ENCODE measurements at regions not wholly inside any gene's neighbourhood (a gene's known extent, or its start where the extent isn't known, plus 50 kb on each side); places are given as distances from the start of the nearest gene placed in this dataset.

DNA sequence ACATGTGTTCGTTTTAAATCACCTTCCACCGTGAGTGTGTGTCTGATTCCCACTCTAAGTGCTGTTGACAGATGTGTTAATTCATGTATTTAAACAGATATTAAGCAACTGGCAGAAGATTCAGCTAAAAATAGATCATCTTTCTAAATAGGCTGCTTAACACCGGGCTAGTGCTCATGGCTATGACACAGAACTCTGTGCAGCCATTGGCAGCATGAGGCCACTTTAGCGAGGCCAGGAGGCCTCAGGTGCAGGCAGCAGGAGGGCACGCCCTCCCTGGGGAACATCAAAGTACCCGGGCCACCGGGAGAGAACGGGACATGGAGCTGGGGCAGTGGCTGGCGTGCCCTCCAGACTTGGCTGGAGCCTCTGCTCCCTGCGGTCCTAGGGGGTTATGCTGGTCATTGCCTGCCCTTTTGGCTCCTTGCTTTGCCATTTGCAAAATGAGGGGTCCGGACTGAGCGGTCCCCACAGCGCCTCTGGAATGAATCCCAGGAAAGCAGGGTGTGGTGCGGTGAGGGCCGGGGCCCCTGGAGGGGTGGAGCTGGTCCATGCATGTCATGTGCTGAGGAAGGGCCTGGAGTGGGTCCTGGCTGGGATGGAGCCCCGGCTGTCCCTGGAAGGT lies 62.8 kb upstream of the HDAC4 start:
- no peak overlapping the region for H3K4me3 ChIP-seq (replicated peaks; ENCODE audit: insufficient read depth, low read length)
- no peaks in the 10 kb centered on the region for H3K27me3 ChIP-seq (ENCODE audit: insufficient read depth, poor library complexity, severe bottlenecking)
- DNase-seq (ENCODE audit: low read depth in 1 of 2, low spot score in 1 of 2): no peak
- no peak overlapping the region for H3K27ac ChIP-seq (replicated peaks)
- TF ChIP-seq POLR2AphosphoS5 (IDR thresholded peaks at IDR 0.05; ENCODE audit: low read depth) (no peak), CTCF (IDR thresholded peaks at IDR 0.05; ENCODE audit: insufficient read depth, low read length) (no peak), REST (IDR thresholded peaks at IDR 0.05; ENCODE audit: insufficient replicate concordance, low read depth) (no peak), SPI1 (IDR thresholded peaks at IDR 0.05; ENCODE audit: borderline replicate concordance, low read depth) (no peak), GABPA (IDR thresholded peaks at IDR 0.05; ENCODE audit: low read depth) (no peak)

- Histone ChIP-seq H3K27me3 (ENCODE audit: insufficient read depth, poor library complexity, severe bottlenecking) (no peaks in the 10 kb centered on the region), H3K4me3 (replicated peaks; ENCODE audit: insufficient read depth, low read length) (no peak overlapping the region), H3K27ac (replicated peaks) (no peak overlapping the region)
- TF ChIP-seq GABPA (IDR thresholded peaks at IDR 0.05; ENCODE audit: low read depth) (no peak), SPI1 (IDR thresholded peaks at IDR 0.05; ENCODE audit: borderline replicate concordance, low read depth) (no peak), CTCF (IDR thresholded peaks at IDR 0.05; ENCODE audit: insufficient read depth, low read length) (no peak), REST (IDR thresholded peaks at IDR 0.05; ENCODE audit: insufficient replicate concordance, low read depth) (no peak), POLR2AphosphoS5 (IDR thresholded peaks at IDR 0.05; ENCODE audit: low read depth) (no peak)
- DNase-seq (ENCODE audit: low read depth in 1 of 2, low spot score in 1 of 2): no peak
These were observed 62.1 kb upstream of the HDAC4 start for GRCh38 chr2:239462671-239463506.

- Histone ChIP-seq H3K27ac (replicated peaks) (no peak overlapping the region), H3K4me3 (replicated peaks; ENCODE audit: insufficient read depth, low read length) (no peak overlapping the region), H3K27me3 (ENCODE audit: insufficient read depth, poor library complexity, severe bottlenecking) (no peaks in the 10 kb centered on the region)
- DNase-seq (ENCODE audit: low read depth in 1 of 2, low spot score in 1 of 2): no peak
- TF ChIP-seq REST (IDR thresholded peaks at IDR 0.05; ENCODE audit: insufficient replicate concordance, low read depth) (no peak), GABPA (IDR thresholded peaks at IDR 0.05; ENCODE audit: low read depth) (no peak), SPI1 (IDR thresholded peaks at IDR 0.05; ENCODE audit: borderline replicate concordance, low read depth) (no peak), CTCF (IDR thresholded peaks at IDR 0.05; ENCODE audit: insufficient read depth, low read length) (no peak), POLR2AphosphoS5 (IDR thresholded peaks at IDR 0.05; ENCODE audit: low read depth) (no peak)
These were observed 61.3 kb upstream of the HDAC4 start for GRCh38 chr2:239462191-239462515.
